ENCODE measurements at regions not wholly inside any gene's neighbourhood (a gene's known extent, or its start where the extent isn't known, plus 50 kb on each side); places are given as distances from the start of the nearest gene placed in this dataset.

DNA sequence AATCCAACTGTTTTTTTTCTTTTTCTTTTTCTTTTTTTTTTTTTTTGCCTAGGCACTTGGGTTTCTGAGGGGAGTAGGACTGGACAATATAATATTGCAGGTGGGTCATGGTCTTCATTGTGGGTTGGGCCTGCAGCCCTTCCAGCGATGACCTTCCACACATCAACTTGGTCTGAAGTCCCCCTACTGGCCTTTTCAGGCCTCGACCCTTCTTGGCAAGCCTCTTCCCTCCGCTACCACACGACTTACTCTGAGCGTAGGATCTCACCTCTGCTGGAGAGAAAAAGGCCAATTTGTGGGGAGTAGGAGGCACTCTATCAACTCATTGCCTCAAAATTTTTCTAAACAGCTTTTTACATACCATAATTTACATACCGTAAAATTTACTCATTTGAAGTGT, 51.1 kb upstream of the GRIK3 start:
- DNase-seq, result no peak

DNA sequence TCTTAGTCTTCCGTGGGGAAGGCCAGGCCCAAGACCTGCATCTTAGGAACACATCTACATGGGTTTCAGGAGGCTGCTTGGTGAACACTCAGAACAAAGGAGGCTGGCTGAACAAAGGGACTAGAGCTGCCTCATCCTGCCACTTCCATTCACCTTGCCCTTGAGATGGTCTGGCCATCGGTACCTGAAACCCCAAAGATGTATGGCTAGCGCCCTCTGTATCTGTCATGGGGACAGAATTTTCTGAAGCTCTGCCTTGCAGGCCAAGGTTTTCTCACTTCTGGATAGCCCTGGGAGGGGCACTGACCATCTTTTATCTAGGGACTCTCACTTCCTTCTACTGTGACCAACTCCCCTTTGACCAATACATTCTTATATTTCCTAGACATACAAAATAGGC, 55.4 kb upstream of the GRIK3 start:
- no peak for DNase-seq

DNA sequence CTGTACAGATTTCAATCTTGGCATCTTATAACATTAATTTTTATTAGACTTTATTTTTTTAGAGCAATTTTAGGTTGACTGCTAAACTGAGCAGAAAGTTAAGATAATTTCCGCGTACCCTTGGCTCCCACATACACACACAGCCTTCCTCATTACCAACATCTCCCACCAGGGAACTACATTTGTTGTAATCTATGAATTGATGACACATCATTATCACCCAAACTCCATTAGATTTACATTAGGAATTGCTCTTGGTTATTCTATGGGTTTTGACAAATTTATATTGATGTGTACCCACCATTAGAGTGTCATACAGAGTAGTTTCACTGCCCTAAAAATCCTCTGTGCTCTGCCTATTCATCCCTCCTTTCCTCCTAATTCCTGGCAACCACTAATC, 56.4 kb upstream of the GRIK3 start:
- DNase-seq, result no peak

GRCh38 chr1:37092937-37093336, 58.6 kb upstream of the GRIK3 start:
- no peak for DNase-seq

DNA sequence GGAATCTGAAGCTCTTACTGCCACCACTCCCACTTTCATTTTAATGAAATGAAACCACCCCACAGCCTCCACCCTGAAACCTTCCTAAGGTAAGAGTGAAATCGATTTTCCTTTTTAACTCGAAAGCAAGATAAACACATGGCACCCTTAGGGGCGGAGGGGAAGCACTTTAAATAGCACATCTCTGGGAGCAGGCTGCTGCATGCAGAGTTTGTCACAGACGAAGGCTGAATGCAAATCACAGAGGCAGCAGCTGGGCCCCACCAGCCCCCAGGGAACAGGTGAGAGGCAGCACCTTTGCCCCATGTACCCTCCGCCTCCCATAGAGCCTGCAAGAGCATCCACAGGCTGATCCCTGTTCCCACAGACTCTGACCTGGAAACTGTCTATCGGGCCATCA, 60.0 kb upstream of the GRIK3 start:
- no peak for DNase-seq

GRCh38 chr1:37096523-37096922, 62.2 kb upstream of the GRIK3 start:
- DNase-seq, result no peak

GRCh38 chr1:37097731-37098130, 63.4 kb upstream of the GRIK3 start:
- no peak for DNase-seq

GRCh38 chr1:37098237-37098636, 63.9 kb upstream of the GRIK3 start:
- DNase-seq, result no peak

DNA sequence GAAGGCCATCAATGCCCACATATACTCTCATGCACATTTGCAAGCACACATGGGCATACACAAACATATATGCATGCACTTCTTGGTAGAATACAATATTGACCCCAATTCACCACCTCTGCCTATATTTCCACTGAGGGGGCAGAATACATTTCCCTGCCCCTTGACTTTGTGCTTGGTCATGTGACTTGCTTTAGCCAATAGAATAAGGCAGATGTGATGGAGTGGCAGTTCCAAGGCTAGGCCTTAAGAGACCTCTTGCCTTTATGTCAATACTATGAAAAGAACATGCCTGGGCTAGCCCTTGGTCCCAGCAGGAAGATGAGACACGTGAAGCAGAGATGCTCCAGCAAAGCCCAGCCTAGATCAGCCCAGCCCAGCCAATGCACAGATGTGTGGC, 66.0 kb upstream of the GRIK3 start:
- no peak for DNase-seq

GRCh38 chr1:37102656-37103382, 68.5 kb upstream of the GRIK3 start:
- no peak for DNase-seq

DNA sequence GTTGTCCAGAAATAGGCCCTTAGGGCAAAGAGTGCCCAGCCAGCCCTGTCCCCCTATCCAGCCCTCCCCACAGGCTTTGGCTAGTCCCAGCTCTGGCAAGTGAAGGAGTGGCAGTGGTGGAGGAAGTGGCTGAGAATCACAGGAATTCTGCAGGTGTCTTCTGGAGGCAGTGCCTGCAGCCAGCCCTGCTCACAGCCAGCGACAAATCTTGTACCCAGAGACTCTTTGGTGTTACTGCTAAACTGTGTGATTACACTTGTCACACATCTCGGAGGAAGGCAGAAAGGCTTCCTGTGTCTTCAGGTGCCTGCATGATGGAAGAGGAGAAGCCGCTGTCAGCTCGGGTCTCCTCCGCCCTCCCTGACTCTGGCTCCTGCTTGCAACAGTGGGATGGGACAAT, 71.6 kb upstream of the GRIK3 start:
- DNase-seq, result no peak

GRCh38 chr1:37107153-37107907, 73.0 kb upstream of the GRIK3 start:
- DNase-seq, result no peak

GRCh38 chr1:37108596-37109188, 74.4 kb upstream of the GRIK3 start:
- DNase-seq, result no peak

DNA sequence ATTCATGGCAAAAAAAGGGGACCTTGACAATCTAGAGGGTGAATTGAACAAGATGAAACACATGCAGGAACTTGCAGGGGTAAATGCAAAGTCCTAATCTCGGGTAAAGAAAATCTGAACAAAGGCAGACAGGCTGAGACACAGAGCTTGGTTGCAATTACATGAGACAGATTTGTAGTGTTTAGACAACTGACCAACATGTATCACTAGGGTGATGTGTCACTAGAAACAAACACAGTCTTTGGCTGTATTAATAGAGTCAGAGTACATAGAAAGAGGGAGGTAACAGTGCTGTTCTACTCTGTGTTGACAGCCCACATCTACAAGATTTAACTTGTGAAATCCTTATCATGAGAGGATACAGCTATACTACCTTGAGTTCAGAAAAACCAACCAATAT, 78.1 kb upstream of the GRIK3 start:
- DNase-seq, result no peak

DNA sequence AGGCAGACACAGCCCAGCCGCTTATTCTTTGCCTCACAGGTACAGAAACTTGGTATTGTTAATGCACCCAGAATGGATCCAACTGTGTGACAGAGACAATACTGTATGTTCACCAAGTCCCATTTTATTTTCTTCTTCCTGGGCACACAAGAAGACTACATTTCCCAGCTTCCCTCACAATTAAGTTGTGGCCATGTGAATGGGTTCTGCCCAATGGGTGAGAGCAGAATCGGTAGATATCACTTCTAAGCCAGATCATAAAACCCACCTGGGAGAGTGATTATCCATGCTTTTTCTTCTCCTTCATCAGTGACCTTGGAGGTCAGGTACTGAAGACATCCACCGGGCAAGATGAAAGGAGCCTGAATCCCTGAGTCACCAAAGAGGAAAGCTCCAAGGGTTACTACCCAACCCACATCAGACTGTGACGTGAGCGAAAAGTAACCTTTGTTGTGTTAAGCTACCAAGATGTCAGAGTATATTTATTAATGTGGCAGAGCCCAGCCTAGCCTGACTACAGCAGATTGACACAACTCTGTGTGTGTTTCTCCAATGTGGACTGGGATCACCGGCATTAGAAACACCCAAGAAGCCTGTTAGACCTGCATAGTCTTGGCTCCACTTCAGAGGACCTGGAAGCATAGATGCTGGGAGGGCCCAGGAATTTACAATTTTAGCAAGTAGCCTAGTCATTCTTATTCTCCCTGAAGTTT, 79.1 kb upstream of the GRIK3 start:
- no peak for DNase-seq

DNA sequence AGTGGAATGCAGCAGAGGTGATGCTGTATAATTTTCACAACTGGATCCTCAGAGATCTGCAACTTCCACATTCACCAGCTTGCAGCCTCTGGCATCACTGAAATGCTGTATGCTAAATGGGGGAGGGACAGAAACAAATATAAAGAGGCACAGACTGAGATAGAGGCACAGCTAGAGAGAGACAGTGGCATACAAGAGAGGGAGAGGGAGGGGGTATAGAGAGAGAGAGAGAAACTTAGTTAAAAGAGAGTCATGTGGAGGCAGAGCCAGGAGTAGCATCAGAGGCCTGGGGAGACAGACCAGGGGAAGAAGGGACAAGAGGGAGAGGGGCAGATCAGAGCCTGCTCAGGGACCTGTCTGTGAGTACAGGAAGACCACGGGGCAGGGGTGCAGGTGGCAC, 84.5 kb upstream of the GRIK3 start:
- no peak for DNase-seq

GRCh38 chr1:37120279-37120678, 86.0 kb upstream of the GRIK3 start:
- DNase-seq, result no peak

DNA sequence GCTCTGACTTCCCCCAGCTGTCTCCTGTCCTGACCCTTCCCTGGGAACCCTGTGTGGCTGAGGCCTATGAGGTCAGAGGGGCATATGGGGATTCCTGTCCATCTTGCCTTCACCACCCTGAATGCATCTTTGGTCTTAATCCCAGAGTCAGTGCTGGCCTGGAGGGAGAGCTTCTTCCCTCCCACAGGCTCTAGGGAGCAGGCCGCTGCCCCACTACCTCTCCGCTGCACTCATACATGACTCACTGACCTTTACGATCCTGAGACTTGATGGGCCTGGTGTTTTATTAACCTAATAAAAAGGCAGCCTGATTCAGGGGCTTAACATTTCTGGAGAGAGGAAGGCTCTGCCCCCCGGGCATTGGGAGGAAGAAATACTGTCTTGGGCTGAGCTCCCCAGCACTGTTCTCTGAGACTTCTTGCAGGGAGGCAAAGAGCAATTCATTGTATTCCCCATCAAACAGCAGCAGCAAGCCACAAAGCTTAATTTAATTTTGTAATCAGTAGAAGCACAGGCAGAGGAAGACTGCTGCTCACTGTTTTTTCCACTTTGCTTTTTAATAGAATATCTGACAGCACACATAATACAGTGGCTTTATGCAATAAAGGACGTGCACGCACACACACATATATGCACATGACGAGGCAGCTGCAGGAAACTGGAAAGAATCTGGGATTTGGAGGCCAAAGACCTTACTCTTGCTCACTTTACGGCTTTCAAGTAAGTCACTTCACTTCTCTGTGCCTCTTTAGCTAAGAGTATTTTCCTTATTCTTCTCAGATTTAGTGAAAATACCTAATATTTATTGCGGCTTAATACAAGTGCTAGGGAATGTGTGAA, 89.2 kb upstream of the GRIK3 start:
- DNase-seq, result no peak

DNA sequence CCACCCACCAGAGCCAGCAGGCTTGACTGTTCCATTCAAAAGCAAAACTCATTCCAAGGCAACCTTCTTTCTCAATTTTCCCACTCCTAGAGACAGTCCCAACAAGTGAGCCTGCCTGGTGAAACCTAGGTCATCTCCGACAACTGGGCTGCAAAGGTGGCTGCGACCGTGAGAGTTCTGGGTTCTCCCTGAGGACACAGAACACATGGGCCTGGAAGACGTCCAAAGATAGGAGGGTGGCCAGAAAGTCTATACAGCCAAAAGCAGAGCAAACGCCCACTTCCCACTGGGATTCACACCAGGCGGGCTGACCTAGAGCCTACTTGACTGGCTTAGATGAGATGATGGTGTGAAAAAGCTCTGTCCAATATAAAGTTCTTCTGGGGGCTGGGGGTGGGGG, 90.2 kb upstream of the GRIK3 start:
- DNase-seq, result no peak

- no peak for DNase-seq
Observed at GRCh38 chr1:37125295-37125694, 91.0 kb upstream of the GRIK3 start.

DNA sequence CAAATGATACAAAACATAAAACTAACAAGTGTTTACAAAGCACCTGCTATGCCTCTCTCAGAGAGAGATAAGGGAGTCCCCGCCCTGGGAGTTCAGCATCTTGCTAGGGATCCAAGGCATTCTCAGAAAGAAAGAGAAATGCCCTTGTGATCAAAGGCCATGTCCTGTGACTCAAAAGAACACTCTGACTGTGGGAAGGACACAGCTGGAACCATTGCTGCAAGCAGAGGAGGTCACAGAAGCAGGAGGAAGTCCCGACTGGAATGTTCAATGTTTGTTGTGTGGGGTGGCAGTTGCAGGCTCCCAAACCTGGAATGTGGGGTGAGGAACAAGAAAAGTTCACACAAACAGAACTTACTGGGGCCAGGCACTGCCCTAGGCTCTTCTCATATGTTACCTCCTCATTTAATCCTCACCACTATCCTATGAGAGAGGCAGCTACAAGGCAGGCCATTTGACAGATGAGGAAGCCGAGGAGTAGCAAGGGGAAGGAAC, 93.0 kb upstream of the GRIK3 start:
- DNase-seq, result no peak

DNA sequence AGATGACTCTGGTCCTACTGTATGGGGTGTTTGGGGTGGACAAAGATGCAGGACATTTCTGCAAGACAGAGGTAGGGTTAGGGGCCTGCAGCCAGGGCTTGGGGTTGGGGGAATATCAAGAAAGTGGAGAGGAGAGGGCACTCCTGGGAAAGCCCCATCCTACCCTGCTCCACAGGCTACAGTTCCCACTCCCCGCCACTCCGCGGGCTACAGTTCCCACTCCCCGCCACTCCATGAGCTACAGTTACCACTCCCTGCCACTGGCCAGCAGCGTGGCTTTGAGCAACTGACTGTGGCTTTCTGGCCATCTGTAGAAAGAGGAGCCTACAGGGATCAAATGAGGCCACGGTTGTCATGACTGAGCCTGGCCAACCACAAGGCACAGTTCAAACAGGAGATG, 93.8 kb upstream of the GRIK3 start:
- DNase-seq, result no peak
